ENCODE measurements at regions not wholly inside any gene's neighbourhood (a gene's known extent, or its start where the extent isn't known, plus 50 kb on each side); places are given as distances from the start of the nearest gene placed in this dataset.

DNA sequence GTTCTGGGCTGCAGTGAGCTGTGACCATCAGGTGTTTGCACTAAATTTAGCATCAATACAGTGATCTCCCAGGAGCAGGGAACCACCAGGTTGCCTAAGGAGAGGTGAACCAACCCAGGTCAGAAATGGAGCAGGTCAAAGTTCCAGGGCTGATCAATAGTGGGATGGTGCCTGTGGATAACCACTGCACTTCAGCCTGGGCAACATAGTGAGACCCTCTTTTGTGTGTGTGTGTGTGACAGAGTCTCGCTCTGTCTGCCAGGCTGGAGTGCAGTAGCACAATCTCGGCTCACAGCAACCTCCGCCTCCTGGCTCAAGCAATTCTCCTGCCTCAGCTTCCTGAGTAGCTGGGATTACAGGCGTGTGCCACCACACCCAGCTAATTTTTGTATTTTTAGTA is 163.7 kb upstream of the SERTAD2 start:
- TF ChIP-seq, protein P1, sequence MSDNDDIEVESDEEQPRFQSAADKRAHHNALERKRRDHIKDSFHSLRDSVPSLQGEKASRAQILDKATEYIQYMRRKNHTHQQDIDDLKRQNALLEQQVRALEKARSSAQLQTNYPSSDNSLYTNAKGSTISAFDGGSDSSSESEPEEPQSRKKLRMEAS (IDR thresholded peaks at IDR 0.05; ENCODE audit: insufficient read depth, insufficient read length) = no peak
- TF ChIP-seq POLR2AphosphoS5 (IDR thresholded peaks at IDR 0.05; ENCODE audit: insufficient read depth, low read depth, low read length) (no peak), POLR2A (IDR thresholded peaks at IDR 0.05; ENCODE audit: low read depth, low read length) (no peak), EZH2 (IDR thresholded peaks at IDR 0.05; ENCODE audit: borderline replicate concordance, low read depth, low read length, severe bottlenecking) (no peak), FOS (IDR thresholded peaks at IDR 0.05; ENCODE audit: borderline replicate concordance, insufficient read depth, low read length) (no peak), JUN (IDR thresholded peaks at IDR 0.05; ENCODE audit: borderline replicate concordance, insufficient read depth, insufficient read length, low read depth) (no peak)
- TF ChIP-seq, protein P2, sequence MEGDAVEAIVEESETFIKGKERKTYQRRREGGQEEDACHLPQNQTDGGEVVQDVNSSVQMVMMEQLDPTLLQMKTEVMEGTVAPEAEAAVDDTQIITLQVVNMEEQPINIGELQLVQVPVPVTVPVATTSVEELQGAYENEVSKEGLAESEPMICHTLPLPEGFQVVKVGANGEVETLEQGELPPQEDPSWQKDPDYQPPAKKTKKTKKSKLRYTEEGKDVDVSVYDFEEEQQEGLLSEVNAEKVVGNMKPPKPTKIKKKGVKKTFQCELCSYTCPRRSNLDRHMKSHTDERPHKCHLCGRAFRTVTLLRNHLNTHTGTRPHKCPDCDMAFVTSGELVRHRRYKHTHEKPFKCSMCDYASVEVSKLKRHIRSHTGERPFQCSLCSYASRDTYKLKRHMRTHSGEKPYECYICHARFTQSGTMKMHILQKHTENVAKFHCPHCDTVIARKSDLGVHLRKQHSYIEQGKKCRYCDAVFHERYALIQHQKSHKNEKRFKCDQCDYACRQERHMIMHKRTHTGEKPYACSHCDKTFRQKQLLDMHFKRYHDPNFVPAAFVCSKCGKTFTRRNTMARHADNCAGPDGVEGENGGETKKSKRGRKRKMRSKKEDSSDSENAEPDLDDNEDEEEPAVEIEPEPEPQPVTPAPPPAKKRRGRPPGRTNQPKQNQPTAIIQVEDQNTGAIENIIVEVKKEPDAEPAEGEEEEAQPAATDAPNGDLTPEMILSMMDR (IDR thresholded peaks at IDR 0.05; ENCODE audit: extremely low read depth in 1 of 2, insufficient read depth in 1 of 2, low read depth in 1 of 2, low read length in 2 of 2) = no peak

Data from endothelial cell of umbilical vein (primary cell).